OCI-LY3 (cell line): ENCODE measurements at regions not wholly inside any gene's neighbourhood (a gene's known extent, or its start where the extent isn't known, plus 50 kb on each side); places are given as distances from the start of the nearest gene placed in this dataset.

ENCODE experiments used
- H2AFZ ChIP-seq: fragments of 200-600, 300-600 bp; shearing (Covaris generic); 2 replicates; pipeline ENCODE4 v1.6.0; 2014; ENCODE audit warnings: antibody characterized with exemption, low read depth, low read length
- H3K27ac ChIP-seq: fragments of 200-600, 300-600 bp; sonication (generic); 2 replicates; pipeline ENCODE4 v1.5.1; 2014; ENCODE audit warnings: mild to moderate bottlenecking, low read length, moderate library complexity, mixed read lengths
- H3K27me3 ChIP-seq: fragments of 200-600, 300-600 bp; sonication (generic); 2 replicates; pipeline ENCODE4 v1.6.1; 2014; ENCODE audit warnings: low read depth, low read length, mixed read lengths
- H3K36me3 ChIP-seq: fragments of 200-600, 300-600 bp; sonication (generic); replicated peaks from 2 replicates; pipeline ENCODE3; 2014; ENCODE audit warnings: low read depth, low read length, mixed read lengths
- H3K4me1 ChIP-seq: fragments of 300-600, 200-600 bp; sonication (generic); 2 replicates; pipeline ENCODE4 v1.6.1; 2014; ENCODE audit warnings: low read length, mixed read lengths
- H3K4me2 ChIP-seq: fragments of 200-600, 300-600 bp; sonication (generic); 2 replicates; pipeline ENCODE4 v1.6.1; 2014; ENCODE audit warnings: low read length, mixed read lengths
- H3K4me3 ChIP-seq: fragments of 300-600, 200-600 bp; sonication (generic); 2 replicates; pipeline ENCODE4 v1.5.1; 2014; ENCODE audit warnings: antibody characterized with exemption, mild to moderate bottlenecking, low read length, moderate library complexity
- H3K79me2 ChIP-seq: fragments of 300-600, 200-600 bp; shearing (Covaris generic); 2 replicates; pipeline ENCODE4 v1.6.1; 2014; ENCODE audit warnings: mild to moderate bottlenecking, low read length, mixed read lengths
- H3K9ac ChIP-seq: fragments of 300-600, 200-600 bp; shearing (Covaris generic); 2 replicates; pipeline ENCODE4 v1.6.0; 2014; ENCODE audit warnings: mild to moderate bottlenecking, low read length, moderate library complexity
- H3K9me3 ChIP-seq: fragments of 200-600, 300-600 bp; shearing (Covaris generic); 2 replicates; pipeline ENCODE4 v1.6.1; 2014; ENCODE audit warnings: low read length, mixed read lengths; ENCODE audit not compliant: insufficient read depth
- H4K20me1 ChIP-seq: fragments of 200-600, 300-600 bp; sonication (generic); 2 replicates; pipeline ENCODE4 v1.6.1; 2016; ENCODE audit warnings: low read length, mixed read lengths; ENCODE audit not compliant: insufficient read depth
- EZH2phosphoT487 ChIP-seq: fragments of 200-600 bp; shearing (Covaris generic); IDR thresholded peaks from 2 replicates; pipeline ENCODE4 v1.6.1; 2018; ENCODE audit warnings: antibody characterized with exemption, mixed run types, low read depth
- TF ChIP-seq, protein P1 (sequence below): fragments of 200-600, 300-600 bp; sonication (generic); IDR thresholded peaks from 2 replicates; pipeline ENCODE4 v1.5.1; 2014; ENCODE audit warnings: antibody characterized with exemption, low read length, low read depth

DNA sequence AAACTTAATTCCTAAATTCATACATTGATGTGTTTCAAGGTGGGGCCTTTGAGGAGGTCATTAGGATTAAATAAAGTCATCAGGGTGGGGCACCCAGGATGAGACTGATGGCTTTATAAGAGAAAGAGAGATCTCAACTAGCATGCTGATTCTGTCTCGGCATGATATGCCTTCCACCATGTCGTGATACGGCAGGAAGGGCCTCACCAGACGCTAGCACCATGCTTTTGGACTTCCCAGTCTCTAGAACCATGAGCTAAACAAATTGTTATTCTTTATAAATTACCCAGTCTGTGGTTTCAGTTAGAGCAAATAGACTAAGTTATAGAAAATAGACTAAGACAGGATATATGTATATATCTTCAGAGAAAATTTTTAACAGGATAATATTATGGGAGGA lies 759.6 kb downstream of the MED13L start:
- Histone ChIP-seq H3K4me3 (no peak overlapping the region), H3K36me3 (no peaks in the 10 kb centered on the region), H3K4me2 (no peak overlapping the region), H3K9ac (no peak overlapping the region), H3K4me1 (peaks cover 7% of the 10 kb centered on the region), H2AFZ (no peak overlapping the region), H3K27me3 (no peaks in the 10 kb centered on the region), H4K20me1 (no peaks in the 10 kb centered on the region), H3K9me3 (0 out of 2 replicates have a peak, but pooled peaks cover 3% of the 10 kb centered on the region), H3K27ac (no peak overlapping the region), H3K79me2 (no peaks in the 10 kb centered on the region)
- TF ChIP-seq EZH2phosphoT487: no peak
- TF ChIP-seq, protein P1, sequence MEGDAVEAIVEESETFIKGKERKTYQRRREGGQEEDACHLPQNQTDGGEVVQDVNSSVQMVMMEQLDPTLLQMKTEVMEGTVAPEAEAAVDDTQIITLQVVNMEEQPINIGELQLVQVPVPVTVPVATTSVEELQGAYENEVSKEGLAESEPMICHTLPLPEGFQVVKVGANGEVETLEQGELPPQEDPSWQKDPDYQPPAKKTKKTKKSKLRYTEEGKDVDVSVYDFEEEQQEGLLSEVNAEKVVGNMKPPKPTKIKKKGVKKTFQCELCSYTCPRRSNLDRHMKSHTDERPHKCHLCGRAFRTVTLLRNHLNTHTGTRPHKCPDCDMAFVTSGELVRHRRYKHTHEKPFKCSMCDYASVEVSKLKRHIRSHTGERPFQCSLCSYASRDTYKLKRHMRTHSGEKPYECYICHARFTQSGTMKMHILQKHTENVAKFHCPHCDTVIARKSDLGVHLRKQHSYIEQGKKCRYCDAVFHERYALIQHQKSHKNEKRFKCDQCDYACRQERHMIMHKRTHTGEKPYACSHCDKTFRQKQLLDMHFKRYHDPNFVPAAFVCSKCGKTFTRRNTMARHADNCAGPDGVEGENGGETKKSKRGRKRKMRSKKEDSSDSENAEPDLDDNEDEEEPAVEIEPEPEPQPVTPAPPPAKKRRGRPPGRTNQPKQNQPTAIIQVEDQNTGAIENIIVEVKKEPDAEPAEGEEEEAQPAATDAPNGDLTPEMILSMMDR: no peak

DNA sequence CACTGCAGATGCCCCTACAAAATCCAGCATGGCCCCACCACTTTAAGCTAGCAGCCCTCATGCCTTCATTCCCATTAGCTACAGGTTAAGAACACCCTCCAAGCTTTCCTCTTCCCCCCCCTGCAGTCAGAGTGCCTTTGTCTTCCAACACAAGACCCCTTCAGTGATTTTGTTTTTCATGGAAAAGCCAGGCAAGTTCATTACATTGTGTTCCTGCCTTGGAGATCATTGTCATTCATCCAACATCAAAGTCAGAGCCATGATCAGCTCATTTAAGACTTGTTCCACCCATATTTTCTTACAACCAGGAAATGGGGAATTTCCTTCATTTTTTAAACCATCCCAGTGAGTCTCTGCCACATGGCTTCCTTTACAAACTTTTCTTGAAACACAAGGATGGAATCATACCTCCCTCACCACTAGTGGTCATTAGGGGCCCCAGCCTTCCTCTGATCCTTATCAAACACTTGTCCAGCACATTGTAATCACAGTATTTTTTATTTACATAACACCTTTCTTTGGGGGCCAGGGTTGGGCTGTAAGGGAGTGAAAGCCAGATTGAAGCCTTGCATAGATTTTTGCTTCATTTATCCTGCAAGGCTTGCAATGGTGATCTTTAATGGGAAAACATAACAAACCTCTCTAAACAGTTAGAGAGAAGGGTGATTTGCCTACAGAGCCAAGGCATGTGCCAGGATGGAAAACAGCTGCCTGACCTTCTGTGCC lies 765.3 kb downstream of the MED13L start:
- H3K36me3 ChIP-seq: no peaks in the 10 kb centered on the region
- no peak overlapping the region for H3K27ac ChIP-seq
- H3K9me3 ChIP-seq: no peaks in the 10 kb centered on the region
- no peak overlapping the region for H3K9ac ChIP-seq
- no peaks in the 10 kb centered on the region for H4K20me1 ChIP-seq
- no peak overlapping the region for H2AFZ ChIP-seq
- no peak overlapping the region for H3K4me3 ChIP-seq
- TF ChIP-seq EZH2phosphoT487: no peak
- TF ChIP-seq, protein P1: no peak
- H3K4me2 ChIP-seq: no peak overlapping the region
- H3K27me3 ChIP-seq: no peaks in the 10 kb centered on the region
- no peaks in the 10 kb centered on the region for H3K79me2 ChIP-seq
- no peaks in the 10 kb centered on the region for H3K4me1 ChIP-seq

DNA sequence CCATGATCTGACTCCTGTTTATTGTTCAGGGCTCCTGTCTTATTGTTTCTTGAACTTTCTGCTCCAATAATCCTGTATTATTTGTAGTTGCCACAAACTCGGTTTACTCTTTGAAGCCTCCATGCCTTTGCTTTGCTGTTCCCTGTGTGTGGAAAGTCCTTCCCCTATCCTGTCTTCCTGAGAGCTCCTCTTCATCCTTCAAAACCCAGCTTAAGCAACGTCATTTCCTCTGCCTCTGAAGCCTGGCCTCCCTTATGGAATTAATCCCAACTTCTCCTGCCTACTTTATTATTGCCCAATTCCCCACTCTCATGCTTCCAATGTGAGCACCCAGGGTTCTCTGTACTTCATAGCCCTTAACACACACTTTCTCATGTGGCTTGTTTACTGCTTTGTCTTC lies 766.2 kb downstream of the MED13L start:
- no peaks in the 10 kb centered on the region for H3K36me3 ChIP-seq
- H3K4me2 ChIP-seq: no peak overlapping the region
- H3K79me2 ChIP-seq: no peaks in the 10 kb centered on the region
- no peak overlapping the region for H3K9ac ChIP-seq
- no peaks in the 10 kb centered on the region for H4K20me1 ChIP-seq
- H3K4me1 ChIP-seq: no peaks in the 10 kb centered on the region
- no peaks in the 10 kb centered on the region for H3K9me3 ChIP-seq
- H3K4me3 ChIP-seq: no peak overlapping the region
- no peaks in the 10 kb centered on the region for H3K27me3 ChIP-seq
- no peak overlapping the region for H2AFZ ChIP-seq
- H3K27ac ChIP-seq: no peak overlapping the region
- TF ChIP-seq EZH2phosphoT487: no peak

DNA sequence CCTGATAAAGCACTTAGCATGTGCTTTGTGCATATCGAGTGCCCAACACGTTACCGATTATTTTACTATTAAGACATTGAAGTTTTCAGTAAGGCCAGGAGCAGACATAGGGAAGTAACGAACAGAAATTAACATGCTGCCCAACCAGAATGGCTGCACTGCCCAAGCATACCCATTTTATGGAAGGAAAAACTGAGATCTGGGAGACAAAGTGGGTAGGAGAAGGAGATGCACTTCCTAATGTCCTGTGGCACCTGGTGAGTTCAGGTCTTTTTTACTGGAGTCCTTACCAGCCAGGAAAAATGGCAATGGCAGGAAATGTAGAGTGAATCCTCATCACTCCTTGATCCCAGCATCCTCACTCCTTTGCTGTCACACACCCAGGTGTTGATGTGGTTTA lies 768.5 kb downstream of the MED13L start:
- no peak for TF ChIP-seq EZH2phosphoT487
- TF ChIP-seq, protein P1: no peak
- Histone ChIP-seq H3K4me1 (peaks cover 9% of the 10 kb centered on the region), H3K27me3 (no peaks in the 10 kb centered on the region), H3K4me2 (no peak overlapping the region), H3K79me2 (no peaks in the 10 kb centered on the region), H4K20me1 (no peaks in the 10 kb centered on the region), H3K9me3 (no peaks in the 10 kb centered on the region), H2AFZ (no peak overlapping the region), H3K36me3 (no peaks in the 10 kb centered on the region), H3K27ac (no peak overlapping the region), H3K9ac (no peak overlapping the region), H3K4me3 (no peak overlapping the region)
